OCI-LY7 (cell line): ENCODE measurements at regions not wholly inside any gene's neighbourhood (a gene's known extent, or its start where the extent isn't known, plus 50 kb on each side); places are given as distances from the start of the nearest gene placed in this dataset.

Experiments
- EZH2phosphoT487 ChIP-seq: fragments of 200-600 bp; sonication (generic); IDR thresholded peaks from 2 replicates; pipeline ENCODE4 v1.6.1; 2018; ENCODE audit warnings: low read depth, borderline replicate concordance, mild to moderate bottlenecking, mixed run types, antibody characterized with exemption, low read length, moderate library complexity, mixed read lengths
- TF ChIP-seq, protein P1 (sequence below): fragments of 200-600 bp; sonication (generic); conservative IDR thresholded peaks from 2 replicates; pipeline ENCODE4 v1.5.1; 2014; ENCODE audit warnings: mild to moderate bottlenecking, antibody characterized with exemption, low read length, moderate library complexity, mixed read lengths

DNA sequence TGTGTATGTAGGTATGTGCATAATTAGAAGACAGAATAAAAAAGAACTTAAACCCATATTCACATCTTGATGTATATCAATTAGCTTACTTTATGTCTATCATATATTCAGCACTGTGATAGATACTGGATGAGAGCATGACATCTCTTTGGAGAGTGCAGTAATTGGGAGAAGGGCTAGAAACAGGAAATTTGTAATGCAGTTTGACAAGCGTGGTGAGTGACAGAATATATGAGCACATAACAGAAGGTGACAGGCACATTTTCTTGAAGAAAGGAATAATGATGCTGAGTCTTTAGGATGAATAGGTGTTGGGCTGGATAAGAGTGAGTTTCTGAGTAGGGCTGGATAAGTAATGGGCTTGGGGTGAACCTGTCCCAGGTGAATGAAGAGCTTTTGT lies 680.3 kb upstream of the ZNF385D start:
- TF ChIP-seq, protein P1, sequence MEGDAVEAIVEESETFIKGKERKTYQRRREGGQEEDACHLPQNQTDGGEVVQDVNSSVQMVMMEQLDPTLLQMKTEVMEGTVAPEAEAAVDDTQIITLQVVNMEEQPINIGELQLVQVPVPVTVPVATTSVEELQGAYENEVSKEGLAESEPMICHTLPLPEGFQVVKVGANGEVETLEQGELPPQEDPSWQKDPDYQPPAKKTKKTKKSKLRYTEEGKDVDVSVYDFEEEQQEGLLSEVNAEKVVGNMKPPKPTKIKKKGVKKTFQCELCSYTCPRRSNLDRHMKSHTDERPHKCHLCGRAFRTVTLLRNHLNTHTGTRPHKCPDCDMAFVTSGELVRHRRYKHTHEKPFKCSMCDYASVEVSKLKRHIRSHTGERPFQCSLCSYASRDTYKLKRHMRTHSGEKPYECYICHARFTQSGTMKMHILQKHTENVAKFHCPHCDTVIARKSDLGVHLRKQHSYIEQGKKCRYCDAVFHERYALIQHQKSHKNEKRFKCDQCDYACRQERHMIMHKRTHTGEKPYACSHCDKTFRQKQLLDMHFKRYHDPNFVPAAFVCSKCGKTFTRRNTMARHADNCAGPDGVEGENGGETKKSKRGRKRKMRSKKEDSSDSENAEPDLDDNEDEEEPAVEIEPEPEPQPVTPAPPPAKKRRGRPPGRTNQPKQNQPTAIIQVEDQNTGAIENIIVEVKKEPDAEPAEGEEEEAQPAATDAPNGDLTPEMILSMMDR = no peak
- TF ChIP-seq EZH2phosphoT487 = no peak
